Endometrial microvascular endothelial cells (primary cell): ENCODE measurements at regions not wholly inside any gene's neighbourhood (a gene's known extent, or its start where the extent isn't known, plus 50 kb on each side); places are given as distances from the start of the nearest gene placed in this dataset.
"Not testable (repeated sequence)": the region's sequence is repeated elsewhere in the genome, so short reads cannot be mapped to it uniquely, and the experiment has no call there.

Experiments used
- in situ Hi-C: cut with HindIII; loops from 2 replicates; pipeline ENCODE4 v1.10.0; 2017; ENCODE audit warnings: low sequenced_read_pairs, low pct_unique_long_range_greater_than_20kb; ENCODE audit errors: inconsistent ontology term

DNA sequence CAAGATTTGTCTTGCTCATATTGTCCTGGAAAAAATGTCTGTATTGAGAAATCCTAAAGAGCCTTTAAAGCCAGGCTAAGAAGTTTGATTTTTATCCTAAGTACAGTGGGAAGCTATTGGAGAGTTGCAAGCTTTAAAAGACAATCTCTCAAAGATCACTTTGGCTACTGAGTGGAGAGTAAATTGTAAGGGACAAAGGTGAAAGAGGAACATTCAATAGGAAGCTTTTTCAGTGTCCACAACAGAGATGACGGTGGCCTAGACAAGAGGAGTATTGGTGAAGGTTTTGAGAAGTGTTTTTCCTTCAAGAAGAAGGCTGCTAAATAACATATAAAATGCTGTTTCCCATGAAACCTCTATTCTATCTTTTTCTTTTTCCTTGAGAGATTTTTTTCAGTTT lies 249.5 kb upstream of the IL12A start:
- in situ Hi-C loops, result no loop called here

DNA sequence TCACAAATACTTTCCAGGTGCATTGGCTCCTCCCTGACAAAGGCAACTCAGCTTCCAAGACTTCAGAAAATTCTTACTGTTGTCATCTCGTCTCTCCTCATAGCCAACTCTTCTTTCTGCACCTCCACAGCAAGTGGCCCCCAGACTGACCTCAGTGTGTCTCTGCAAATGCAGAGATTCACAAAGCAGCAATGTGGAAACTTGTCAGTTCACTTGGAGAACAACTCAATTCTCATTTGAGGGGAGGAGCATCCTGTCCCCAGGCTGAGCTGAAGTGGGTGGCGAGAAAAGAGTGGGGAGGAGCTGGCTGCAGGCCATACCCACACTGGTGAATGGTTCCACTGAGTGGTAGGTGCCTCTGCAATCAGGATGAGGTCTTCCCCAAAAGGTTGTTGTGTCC lies 248.7 kb upstream of the IL12A start:
- in situ Hi-C loops, result no loop called here

DNA sequence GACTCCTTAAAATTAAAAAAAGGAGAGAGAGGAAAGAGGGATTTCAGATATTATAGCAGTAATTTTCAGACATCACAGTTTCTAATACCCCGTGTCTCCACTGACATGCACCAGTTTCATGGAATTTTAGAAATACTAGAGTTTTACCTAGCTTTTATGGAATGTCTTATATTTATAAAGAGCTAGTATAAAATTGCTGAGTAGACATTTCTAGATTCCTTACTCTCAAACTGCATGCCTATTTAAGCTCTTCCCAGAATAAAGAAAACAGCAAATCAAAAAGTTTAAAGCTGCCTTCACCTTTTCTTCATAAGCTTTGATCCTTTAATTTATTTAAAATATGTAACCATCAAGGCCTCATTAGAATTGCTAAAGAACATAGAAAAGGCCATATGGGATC lies 247.4 kb upstream of the IL12A start:
- in situ Hi-C loops, result no loop called here

DNA sequence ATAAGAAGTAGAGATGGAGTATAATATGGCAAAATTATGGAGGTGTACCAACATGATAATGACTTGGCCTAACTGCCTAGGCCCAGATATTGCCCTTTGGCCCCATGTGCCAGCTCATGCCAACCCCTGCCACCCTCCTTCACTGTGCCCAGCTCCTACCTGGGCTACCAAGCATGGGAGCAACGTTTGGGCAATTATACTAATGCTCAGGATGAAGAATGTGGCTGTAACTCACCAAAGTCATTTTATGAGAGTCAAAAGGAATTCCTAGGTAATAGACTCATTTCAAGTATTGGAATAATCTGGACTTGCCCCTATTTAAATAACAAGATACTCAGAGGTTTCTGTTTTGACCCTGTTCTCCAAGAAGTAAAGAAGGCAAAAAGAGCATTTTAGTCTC lies 240.2 kb upstream of the IL12A start:
- in situ Hi-C loops, result no loop called here

DNA sequence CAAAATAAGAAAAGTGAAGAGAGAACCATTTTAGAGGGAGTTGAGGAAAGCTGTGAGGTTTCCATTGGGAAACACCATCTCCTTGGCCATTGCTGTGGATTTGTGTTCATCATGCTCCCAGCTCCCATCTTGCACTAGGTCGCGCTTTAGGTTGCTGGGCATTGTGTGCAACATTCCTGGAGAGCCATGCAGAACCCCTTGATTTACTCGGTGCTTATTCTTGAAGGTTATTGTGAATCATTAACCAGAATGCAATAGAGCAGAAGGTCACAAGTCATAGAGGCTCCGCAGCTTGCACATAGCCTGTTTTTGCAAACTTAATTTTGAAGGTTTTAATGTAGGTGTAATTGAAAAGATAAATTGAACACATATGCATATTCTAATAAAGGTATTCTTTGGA lies 239.2 kb upstream of the IL12A start:
- in situ Hi-C loops, result no loop called here

DNA sequence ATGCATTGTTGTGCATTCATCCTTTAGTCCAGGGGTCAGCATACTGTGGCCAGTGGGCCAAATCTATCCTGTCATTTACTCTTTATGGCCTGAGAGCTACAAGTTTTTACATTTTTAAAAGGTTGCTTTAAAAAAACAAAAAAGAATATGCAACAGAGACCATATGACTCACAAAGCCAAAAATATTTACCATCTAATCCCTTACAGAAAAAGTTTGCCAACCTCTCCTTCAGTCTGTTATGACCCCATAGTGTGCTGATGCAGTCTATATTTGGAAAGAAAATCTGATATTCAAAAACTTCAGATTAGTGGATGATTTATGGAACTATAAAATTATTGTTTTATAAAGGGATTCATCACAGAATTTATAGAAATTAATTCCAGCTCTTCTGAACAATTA lies 237.5 kb upstream of the IL12A start:
- in situ Hi-C loops, result no loop called here

DNA sequence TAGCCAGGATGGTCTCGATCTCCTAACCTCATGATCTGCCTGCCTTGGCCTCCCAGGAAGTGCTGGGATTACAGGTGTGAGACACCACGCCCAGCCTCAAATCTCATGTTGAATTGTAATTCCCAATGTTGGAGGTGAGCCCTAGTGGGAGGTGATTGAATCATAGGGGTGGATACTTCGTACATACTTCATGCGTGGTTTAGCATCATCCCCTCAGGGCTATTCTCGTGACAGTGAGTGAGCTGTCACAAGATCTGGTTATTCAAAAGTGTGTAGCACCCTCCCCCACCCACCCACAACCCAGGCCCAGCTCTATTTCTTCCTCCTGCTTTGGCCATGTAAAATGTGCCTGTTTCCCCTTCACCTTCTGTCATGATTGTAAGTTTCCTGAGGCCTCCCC lies 236.9 kb upstream of the IL12A start:
- in situ Hi-C loops, result no loop called here

DNA sequence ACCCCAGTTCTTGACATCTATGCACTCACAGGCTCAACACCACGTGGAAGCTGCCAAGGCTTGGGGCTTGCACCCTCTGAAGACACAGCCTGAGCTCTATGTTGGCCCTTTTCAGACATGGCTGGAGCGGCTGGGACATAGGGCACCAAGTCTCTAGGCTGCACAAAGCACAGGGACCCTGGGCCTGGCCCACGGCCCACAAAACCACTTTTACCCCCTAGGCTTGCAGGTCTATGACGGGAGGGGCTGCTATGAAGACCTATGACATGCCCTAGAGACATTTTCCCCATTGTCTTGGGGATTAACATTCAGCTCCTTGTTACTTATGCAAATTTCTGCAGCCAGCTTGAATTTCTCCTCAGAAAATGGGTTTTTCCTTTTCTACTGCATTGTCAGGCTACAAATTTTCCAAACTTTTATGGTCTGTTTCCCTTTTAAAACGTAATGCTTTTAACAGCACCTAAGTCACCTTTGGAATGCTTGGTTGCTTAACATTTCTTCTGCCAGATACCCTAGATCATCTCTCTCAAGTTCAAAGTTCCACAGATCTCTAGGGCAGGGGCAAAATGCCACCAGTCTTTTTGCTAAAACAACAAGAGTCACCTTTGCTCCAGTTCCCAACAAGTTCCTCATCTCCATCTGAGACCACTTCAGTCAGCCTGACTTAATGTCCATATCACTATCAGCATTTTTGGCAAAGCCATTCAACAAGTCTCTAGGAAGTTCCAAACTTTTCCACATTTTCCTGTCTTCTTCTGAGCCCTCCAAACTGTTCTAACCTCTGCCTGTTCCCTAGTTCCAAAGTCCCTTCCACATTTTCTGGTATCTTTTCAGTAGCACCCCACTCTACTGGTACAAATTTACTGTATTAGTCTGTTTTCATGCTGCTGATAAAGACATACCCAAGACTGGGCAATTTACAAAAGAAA lies 232.1 kb upstream of the IL12A start:
- in situ Hi-C loops, result not testable (repeated sequence)

DNA sequence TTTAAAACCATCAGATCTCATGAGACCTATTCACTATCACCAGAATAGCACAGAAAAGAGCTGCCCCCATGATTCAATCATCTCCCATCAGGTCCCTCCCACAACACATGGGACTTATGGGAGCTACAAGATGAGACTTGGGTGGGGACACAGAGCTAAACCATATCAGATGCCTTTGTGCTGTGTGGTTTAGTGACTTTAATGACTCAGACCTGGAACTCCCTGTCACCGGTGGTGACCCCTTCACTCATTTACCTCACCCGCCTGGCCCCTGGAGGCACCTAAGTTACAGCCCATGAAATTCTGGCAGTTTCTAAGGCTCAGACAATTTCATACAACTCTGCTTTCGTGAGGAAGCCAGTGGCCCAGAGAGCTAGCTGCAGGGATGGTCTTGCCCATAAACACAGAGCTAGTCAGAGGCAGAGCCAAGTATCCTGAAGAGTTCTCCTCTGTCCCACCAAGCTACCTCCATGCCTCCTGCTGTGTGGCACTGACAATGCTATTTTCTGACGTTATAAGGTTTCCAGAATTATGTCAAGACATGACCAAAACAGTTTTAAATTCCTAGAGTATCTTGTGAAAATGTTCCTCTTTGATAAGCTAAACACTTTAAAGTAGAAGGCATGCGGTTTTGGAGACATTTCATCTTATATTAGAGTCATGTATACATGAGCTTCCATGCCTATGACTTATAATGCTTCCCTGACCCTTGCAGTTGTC lies 231.1 kb upstream of the IL12A start:
- in situ Hi-C loops, result no loop called here

DNA sequence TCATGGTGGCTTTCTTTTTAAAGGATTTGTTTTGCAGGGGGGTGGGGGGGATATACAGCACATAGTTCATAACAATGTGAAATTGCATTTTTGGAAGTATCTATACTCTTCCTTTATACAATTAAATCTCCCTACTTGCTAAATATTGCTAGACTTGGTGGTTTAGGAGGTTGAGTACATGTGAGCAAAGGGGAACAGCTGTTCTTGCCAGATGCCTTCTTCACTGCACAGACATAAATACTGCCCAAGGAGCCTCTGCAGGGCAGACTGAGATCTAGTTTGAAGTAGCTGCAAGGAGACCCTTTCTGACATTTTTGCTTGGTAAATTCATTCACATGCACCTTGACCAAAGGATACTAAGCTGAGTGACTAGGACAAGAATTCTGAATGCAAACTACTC lies 228.6 kb upstream of the IL12A start:
- in situ Hi-C loops, result no loop called here

DNA sequence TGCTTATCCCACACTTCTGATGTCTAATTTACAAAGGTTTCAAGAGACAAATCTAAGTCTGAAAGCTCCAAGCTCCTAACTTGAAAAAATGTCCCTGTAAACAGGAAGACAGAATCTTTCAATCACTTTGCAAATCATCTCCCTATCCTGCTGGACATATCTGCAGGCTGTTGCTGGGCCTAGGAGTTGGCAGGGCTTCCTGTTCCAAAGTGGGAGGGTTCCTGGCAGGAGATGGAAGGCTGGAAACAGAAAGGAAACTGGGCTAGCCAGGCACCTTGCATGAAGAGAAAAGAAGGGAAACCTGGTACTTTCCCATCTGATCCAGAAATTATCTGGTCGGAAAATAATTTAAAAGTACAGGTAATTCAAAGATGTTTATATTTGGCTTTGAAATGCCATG lies 227.3 kb upstream of the IL12A start:
- in situ Hi-C loops, result no loop called here

DNA sequence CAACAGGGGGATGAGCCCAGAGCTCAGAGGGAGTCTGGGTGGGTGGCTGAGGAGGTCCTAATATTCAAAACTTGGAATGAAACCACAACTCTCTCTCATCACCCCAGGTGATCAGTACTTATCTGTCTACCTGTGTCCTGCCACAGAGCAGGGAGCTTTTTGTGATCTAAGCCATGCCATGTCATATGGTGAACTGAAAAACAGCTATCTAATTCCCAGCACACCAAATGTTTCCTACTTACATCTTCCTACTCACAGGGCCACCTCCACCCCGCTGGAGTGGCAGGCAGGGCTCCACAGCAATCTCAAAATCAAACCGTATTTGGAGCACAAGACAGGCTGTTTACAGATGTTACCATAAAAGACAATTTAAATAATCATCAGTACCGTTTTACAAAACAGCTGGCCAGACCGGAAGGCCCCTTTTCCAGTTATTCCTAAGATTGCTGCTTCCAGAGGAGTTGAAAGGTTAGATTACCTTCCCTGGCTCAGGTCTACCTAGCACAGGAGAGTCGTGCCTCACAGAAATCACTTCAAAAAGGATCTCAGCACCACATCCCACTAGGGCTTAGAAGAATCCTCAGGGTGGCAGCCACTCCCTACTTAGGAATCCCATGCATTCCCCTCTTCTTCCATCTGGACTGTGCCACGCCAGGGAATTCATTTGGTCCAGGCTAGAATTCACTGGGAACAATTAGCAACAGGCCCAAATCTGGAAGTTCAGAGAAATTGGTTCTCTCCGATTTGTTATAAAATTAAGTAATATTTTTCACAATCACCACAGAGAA lies 226.6 kb upstream of the IL12A start:
- in situ Hi-C loops, result no loop called here

DNA sequence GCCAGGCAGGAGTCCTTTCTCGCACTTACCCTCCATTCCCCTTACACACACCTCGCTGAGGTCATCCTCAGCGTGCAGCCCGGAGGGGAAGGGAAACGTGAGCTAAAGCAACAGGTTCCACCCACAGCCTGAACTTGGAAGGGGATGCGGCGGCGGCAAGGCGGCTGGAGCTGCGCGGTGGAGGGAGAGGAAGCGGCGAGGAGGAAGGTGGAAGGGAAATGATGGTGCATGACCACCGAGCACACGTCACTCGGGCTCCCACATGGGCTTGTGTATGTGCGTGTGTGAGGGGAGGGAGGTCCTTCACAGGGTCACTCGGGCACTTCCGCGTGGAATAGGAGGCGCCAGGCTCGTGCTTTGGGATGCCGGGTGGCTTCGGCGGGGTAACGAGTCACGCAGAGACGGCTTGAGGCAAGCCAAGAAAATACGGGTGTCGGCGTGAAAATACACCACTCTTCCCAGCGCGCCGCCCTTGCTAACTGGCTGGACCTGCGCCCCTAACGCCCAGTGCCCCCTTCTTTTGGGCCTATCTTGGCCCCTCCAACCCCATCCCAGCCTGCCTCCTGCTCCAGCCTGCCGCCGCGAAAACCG lies 225.5 kb upstream of the IL12A start:
- in situ Hi-C loops, result no loop called here

DNA sequence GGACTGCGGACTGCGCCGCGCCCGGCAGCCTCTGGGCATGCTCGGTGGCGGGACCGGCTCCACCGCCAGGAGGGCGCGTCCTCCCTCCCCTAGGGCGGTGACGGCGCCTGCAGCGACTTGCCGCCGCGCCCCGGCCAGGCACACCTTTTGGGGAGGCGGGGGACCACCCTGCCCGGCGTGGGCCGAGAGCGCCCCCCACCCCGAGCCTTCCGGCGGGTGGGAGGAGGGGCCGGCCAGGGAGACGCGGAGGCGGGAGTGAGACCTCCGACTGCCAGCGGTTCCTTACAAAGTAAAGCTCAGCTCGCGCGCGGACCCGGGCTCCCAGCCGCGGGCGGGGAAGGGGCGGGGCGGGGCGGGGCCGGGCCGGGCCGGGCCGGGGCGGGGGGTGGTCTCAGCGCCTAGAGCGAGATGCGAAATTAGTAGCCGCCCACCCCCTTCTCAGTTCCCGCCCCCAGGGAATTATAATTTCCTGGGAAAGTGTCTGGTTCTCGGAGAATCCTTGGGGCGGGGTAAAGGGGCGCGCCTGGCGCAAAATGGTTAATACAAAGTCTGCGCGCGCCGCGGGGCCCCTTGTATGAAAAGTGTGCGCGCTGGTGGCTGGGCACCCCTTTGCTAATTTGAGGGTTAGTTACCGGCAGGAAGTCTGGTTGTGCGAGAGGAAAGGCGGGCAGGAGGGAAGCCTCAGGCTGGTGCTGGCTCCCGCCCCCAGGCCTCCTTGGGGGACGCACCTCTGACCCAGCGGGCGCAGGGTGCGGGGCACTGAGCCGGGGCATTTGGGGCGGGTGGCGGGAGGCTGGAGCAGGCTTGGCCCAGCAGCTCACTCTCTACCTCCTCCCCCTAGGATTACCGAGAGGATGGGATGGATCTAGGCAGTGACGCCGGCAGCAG lies 224.8 kb upstream of the IL12A start:
- in situ Hi-C loops, result no loop called here

DNA sequence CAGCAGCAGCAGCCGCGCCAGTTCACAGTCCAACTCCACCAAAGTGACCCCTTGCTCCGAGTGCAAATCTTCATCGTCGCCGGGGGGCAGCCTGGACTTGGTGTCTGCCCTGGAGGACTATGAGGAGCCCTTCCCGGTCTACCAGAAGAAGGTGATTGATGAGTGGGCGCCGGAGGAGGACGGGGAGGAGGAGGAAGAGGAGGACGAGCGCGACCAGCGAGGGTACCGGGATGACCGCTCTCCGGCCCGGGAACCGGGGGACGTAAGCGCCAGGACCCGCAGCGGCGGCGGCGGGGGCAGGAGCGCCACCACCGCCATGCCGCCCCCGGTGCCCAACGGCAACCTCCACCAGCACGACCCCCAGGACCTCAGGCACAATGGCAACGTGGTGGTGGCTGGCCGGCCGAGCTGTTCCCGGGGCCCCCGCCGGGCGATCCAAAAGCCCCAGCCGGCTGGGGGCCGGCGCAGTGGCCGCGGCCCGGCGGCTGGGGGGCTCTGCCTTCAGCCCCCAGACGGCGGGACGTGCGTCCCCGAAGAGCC lies 224.1 kb upstream of the IL12A start:
- in situ Hi-C loops, result no loop called here

DNA sequence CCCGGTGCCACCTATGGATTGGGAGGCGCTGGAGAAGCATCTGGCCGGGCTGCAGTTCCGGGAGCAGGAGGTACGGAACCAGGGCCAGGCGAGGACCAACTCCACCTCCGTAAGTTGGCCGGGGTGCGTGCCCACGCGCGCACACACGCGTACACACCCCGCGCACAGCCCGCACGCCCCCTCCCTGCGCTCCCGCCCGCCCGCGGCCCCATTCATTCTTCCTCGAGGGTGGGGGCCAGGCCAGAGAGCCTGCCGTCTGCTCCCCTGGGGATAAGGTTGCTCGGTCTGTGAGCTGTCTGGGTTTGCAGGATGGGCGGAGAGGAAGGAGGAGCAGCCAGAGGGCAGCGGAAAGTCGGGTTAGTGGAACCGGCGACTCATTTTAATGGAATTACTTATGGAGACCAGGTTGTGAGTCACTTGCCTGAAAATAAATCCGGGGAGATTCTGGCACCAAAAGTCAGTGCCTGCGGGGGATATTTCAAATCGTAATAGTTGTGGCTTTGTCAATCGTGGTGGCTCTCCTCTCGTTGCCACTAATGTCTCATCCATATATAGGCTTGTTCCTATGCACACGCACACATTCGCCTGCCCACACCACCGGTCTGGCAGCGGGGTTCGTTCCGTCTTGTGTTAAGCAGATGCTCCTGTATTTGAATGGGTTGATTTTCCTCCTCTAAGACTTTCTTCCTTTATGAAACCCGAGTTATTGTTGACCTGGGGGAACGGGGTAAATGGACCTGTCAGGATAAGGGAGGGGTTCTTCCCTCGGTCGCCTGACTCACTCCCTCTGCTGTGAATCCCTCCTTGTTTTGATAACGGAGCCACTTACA lies 223.4 kb upstream of the IL12A start:
- in situ Hi-C loops, result no loop called here

DNA sequence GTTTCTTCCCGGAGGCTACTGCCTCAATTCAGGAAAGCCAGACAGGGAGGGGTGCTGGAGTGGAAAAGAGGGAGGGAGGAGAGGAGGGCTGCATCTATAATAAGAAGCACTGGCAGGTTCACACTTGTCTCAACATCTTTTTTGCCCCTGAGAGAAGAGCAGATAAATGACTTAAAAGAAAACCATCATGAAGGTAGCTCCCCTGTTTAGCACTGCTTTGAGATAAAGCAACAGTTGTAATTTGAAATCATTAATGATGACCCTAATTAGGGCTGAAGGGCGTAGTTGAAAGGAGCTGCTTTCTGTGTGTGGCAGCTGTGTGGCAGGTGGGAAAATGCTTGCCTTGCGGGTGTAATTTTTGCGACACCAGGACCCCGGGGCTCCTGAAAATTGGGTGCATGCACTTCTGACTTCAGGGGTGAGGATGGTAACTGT lies 222.8 kb upstream of the IL12A start:
- in situ Hi-C loops, result no loop called here
